DND-41 (cell line): ENCODE measurements at regions not wholly inside any gene's neighbourhood (a gene's known extent, or its start where the extent isn't known, plus 50 kb on each side); places are given as distances from the start of the nearest gene placed in this dataset.
"Not testable (repeated sequence)": the region's sequence is repeated elsewhere in the genome, so short reads cannot be mapped to it uniquely, and the experiment has no call there.

Source experiments
- ATAC-seq: fragments of 200-7000 bp; cut with Tn5 transposase; 3 replicates; pipeline ENCODE4 v1.9.1; 2021; ENCODE audit warnings: low read depth; ENCODE audit not compliant: insufficient read depth
- DNase-seq: peaks from one replicate; pipeline ENCODE4 v3.0.0-alpha.2; 2020
- H2AFZ ChIP-seq: 2 replicates; pipeline ENCODE4 v1.6.0; 2012; ENCODE audit warnings: low read depth, low read length
- H3K27ac ChIP-seq: 2 replicates; pipeline ENCODE4 v1.5.1; 2012; ENCODE audit warnings: low read length, inconsistent platforms
- H3K27me3 ChIP-seq: fragments of 200-600 bp; sonication (generic); 2 replicates; pipeline ENCODE4 v1.6.0; 2012; ENCODE audit warnings: low read length, mild to moderate bottlenecking, inconsistent platforms; ENCODE audit not compliant: insufficient read depth, poor library complexity
- H3K36me3 ChIP-seq: 2 replicates; pipeline ENCODE4 v1.5.1; 2012; ENCODE audit warnings: low read length, inconsistent platforms; ENCODE audit not compliant: insufficient read depth
- H3K4me1 ChIP-seq: 2 replicates; pipeline ENCODE4 v1.5.1; 2012; ENCODE audit warnings: mild to moderate bottlenecking, low read length; ENCODE audit not compliant: insufficient read depth
- H3K4me2 ChIP-seq: 2 replicates; pipeline ENCODE4 v1.6.0; 2012; ENCODE audit warnings: mild to moderate bottlenecking, moderate library complexity, low read length, inconsistent platforms; ENCODE audit not compliant: insufficient read depth
- H3K4me3 ChIP-seq, 2 experiments: fragments of 200-600 bp in 1 of 2; shearing (Covaris generic) in 1 of 2; 2 replicates each; pipeline ENCODE4 v1.5.1; 2012 to 2016; ENCODE audit warnings: inconsistent platforms in 2 of 2, low read length in 2 of 2, mild to moderate bottlenecking in 2 of 2, low read depth in 1 of 2, moderate library complexity in 1 of 2
- H3K79me2 ChIP-seq: 2 replicates; pipeline ENCODE4 v1.6.0; 2012; ENCODE audit warnings: low read length, inconsistent platforms; ENCODE audit not compliant: insufficient read depth
- H3K9ac ChIP-seq: 2 replicates; pipeline ENCODE4 v1.6.0; 2012; ENCODE audit warnings: low read depth, mild to moderate bottlenecking, inconsistent platforms, low read length, moderate library complexity
- H3K9me3 ChIP-seq: 2 replicates; pipeline ENCODE4 v1.5.1; 2012; ENCODE audit warnings: low read length, moderate library complexity, mild to moderate bottlenecking, inconsistent platforms; ENCODE audit not compliant: insufficient read depth, severe bottlenecking
- H4K20me1 ChIP-seq: 2 replicates; pipeline ENCODE4 v1.6.0; 2012; ENCODE audit warnings: low read length; ENCODE audit not compliant: insufficient read depth
- EZH2 ChIP-seq: IDR thresholded peaks from 3 replicates; pipeline ENCODE4 v1.6.1; 2012; ENCODE audit warnings: borderline replicate concordance, low read depth, mild to moderate bottlenecking, moderate library complexity, low read length, inconsistent platforms; ENCODE audit not compliant: severe bottlenecking
- TF ChIP-seq, protein P1 (sequence below): IDR thresholded peaks from 2 replicates; pipeline ENCODE4 v1.5.1; 2012; ENCODE audit warnings: borderline replicate concordance, low read length, moderate library complexity, mild to moderate bottlenecking; ENCODE audit not compliant: poor library complexity, severe bottlenecking; ENCODE audit errors: extremely low read depth

DNA sequence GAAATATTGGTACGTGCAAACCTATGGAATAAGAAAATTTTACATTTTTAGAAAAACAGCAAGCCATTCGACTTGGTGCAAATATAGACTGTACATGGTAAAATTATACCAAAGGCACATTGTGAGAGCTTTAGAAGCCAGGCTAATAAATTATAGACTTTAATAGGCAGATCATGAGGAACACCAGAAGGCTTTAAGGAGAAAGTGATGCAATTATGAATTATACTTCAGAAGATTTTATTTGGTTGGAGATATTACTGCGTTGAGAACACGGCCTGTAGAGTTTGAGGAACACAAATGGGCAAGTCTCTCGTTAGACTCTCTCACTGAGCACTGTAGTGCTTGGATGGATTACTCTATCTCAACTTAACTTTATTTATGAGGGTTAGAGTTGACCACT lies 141.7 kb downstream of the MACC1 start:
- Histone ChIP-seq H3K9ac (no peak overlapping the region), H3K9me3 (no peaks in the 10 kb centered on the region), H3K27me3 (no peaks in the 10 kb centered on the region), H3K36me3 (no peaks in the 10 kb centered on the region), H3K4me1 (no peaks in the 10 kb centered on the region), H2AFZ (no peak overlapping the region), H3K4me2 (no peak overlapping the region), H3K79me2 (no peaks in the 10 kb centered on the region), H3K4me3 (no peak overlapping the region), H4K20me1 (no peaks in the 10 kb centered on the region), H3K27ac (no peak overlapping the region)
- DNase-seq (no peak), ATAC-seq (no peak)
- TF ChIP-seq, protein P1, sequence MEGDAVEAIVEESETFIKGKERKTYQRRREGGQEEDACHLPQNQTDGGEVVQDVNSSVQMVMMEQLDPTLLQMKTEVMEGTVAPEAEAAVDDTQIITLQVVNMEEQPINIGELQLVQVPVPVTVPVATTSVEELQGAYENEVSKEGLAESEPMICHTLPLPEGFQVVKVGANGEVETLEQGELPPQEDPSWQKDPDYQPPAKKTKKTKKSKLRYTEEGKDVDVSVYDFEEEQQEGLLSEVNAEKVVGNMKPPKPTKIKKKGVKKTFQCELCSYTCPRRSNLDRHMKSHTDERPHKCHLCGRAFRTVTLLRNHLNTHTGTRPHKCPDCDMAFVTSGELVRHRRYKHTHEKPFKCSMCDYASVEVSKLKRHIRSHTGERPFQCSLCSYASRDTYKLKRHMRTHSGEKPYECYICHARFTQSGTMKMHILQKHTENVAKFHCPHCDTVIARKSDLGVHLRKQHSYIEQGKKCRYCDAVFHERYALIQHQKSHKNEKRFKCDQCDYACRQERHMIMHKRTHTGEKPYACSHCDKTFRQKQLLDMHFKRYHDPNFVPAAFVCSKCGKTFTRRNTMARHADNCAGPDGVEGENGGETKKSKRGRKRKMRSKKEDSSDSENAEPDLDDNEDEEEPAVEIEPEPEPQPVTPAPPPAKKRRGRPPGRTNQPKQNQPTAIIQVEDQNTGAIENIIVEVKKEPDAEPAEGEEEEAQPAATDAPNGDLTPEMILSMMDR: no peak
- no peak for TF ChIP-seq EZH2

DNA sequence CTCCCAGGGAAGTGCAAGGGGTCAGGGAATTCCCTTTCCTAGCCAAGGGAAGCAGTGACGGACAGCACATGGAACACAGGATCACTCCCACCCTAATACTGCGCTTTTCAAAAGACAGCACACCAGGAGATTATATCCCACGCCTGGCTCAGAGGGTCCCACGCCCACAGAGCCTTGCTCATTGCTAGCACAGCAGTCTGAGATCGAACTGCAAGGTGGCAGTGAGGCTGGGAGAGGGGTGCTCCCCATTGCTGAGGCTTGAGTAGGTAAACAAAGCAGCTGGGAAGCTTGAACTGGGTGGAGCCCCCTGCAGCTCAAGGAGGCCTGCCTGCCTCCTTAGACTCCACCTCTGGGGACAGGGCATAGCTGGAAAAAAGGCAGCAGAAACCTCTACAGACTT lies 149.2 kb downstream of the MACC1 start:
- not testable (repeated sequence) for H3K4me3 ChIP-seq, H4K20me1 ChIP-seq, H3K27me3 ChIP-seq, H3K27ac ChIP-seq, H3K9ac ChIP-seq, H3K79me2 ChIP-seq, DNase-seq, H3K4me1 ChIP-seq, H2AFZ ChIP-seq, H3K36me3 ChIP-seq, H3K9me3 ChIP-seq, H3K4me2 ChIP-seq, ATAC-seq

DNA sequence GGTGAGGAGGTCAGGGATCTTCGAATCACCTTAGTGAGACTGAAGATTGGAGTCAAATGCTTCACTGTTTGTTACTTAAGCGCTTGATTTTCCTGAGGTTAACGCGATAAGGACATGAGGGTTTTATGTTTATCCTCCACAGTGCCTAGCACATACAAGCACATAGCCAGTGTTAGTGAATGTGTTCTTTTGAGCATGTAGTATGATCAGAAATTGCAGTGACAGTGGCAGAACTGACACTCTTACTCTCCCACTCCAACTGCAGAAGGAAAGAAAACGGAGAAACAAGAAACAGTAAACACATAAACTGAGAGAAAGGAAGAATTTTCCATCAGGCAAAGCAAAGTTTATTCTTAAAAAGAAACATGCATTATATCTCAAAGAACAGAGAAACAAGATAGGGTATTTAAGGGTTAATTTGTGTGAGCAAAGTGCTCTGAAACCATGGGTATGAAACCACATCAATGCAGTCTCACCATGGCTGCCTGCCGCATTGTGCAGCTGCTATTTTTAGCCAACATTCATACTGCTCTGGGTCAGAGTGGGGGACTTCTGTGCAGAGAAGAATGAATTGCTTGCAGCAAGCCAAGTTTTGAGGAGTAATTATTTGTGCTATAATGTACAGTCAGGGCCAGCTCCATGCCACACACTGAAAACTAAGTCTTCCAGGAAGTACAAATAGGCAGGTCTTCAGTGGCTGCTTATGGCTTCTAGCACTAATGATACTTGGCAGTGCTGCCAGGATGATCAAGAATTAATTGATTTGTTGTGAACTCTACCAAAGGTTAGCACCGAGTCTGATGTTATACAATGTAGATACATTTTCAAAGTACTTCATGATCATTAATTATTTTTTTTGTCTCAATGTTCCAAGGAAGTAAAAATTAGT lies 152.0 kb downstream of the MACC1 start:
- H3K79me2 ChIP-seq: no peaks in the 10 kb centered on the region
- no peak overlapping the region for H3K4me2 ChIP-seq
- H3K27me3 ChIP-seq: no peaks in the 10 kb centered on the region
- DNase-seq: peak; percentile 52
- H2AFZ ChIP-seq: no peak overlapping the region
- H3K4me3 ChIP-seq: no peak overlapping the region
- H3K27ac ChIP-seq: no peak overlapping the region
- TF ChIP-seq EZH2: no peak
- TF ChIP-seq, protein P1: no peak
- H3K36me3 ChIP-seq: no peaks in the 10 kb centered on the region
- ATAC-seq: peak; percentile 100
- H3K9ac ChIP-seq: no peak overlapping the region
- H3K4me1 ChIP-seq: peaks cover 4% of the 10 kb centered on the region
- no peaks in the 10 kb centered on the region for H4K20me1 ChIP-seq
- H3K9me3 ChIP-seq: peaks cover 5% of the 10 kb centered on the region

DNA sequence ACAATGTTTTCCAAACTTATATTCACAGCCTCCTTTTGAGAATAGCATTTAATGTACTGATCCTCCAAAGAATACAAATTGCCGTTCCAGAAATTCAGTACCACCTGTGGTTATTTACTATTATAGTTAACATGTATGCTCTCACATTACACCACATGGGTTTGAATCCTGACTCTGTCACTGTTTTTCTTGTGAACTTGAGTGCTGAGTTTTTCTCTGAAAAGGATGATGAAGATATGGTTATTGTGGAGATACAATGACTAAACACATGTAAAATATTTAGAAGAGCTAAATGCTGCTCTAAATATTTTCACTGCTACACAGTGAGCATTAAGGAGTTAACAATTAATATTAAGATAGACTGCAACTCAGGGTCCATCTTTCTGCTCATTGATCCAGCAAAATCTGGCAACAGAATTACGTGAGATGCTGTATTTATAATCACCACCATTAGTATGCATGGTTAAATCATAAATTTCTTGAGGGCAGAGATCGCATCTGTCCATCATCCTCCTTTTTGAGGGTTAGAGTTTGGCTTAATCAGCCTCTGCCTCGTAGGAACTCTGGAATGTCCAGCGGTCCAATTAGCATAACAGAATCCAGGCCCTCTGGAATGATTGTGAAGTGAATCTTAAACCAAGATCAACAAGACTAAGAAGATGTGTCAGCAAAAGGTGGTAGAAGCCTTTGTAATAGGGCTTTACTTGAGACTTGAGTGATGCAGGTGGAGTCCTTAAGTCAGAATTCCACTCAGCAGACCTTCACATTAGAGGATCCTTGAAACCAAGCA lies 152.8 kb downstream of the MACC1 start:
- no peak overlapping the region for H3K9ac ChIP-seq
- DNase-seq (no peak), ATAC-seq (no peak)
- no peaks in the 10 kb centered on the region for H3K79me2 ChIP-seq
- no peak overlapping the region for H3K4me3 ChIP-seq
- H4K20me1 ChIP-seq: no peaks in the 10 kb centered on the region
- H3K27ac ChIP-seq: no peak overlapping the region
- peaks cover 5% of the 10 kb centered on the region for H3K9me3 ChIP-seq
- no peak for TF ChIP-seq EZH2
- TF ChIP-seq, protein P1: no peak
- H3K27me3 ChIP-seq: no peaks in the 10 kb centered on the region
- no peak overlapping the region for H2AFZ ChIP-seq
- no peak overlapping the region for H3K4me2 ChIP-seq
- no peaks in the 10 kb centered on the region for H3K36me3 ChIP-seq
- H3K4me1 ChIP-seq: peaks cover 4% of the 10 kb centered on the region
